ENCODE measurements at regions not wholly inside any gene's neighbourhood (a gene's known extent, or its start where the extent isn't known, plus 50 kb on each side); places are given as distances from the start of the nearest gene placed in this dataset.

GRCh38 chr1:60668585-60668984 lies 413.8 kb upstream of the NFIA start:
- Histone ChIP-seq H4K20me1 (ENCODE audit: insufficient read depth, low read length) (no peaks in the 10 kb centered on the region), H3K4me3 (replicated peaks in 1 of 3; ENCODE audit: low read depth in 2 of 3, low read length in 3 of 3) (no peak overlapping the region), H3K4me2 (replicated peaks; ENCODE audit: extremely low read depth, low read length, poor library complexity, severe bottlenecking) (no peak overlapping the region), H3K4me1 (ENCODE audit: control insufficient read depth in 1 of 2, insufficient read depth in 2 of 2, low read length in 2 of 2) (no peaks in the 10 kb centered on the region), H3K79me2 (ENCODE audit: insufficient read depth, low read length) (no peaks in the 10 kb centered on the region), H3K27ac (ENCODE audit: low read depth in 1 of 2, low read length in 2 of 2) (no peak overlapping the region), H3K36me3 (replicated peaks in 1 of 2; ENCODE audit: control insufficient read depth in 1 of 2, insufficient read depth in 2 of 2, low read length in 2 of 2) (no peaks in the 10 kb centered on the region), H3K9me3 (replicated peaks in 1 of 2; ENCODE audit: control insufficient read depth in 1 of 2, insufficient read depth in 1 of 2, low read length in 2 of 2) (no peaks in the 10 kb centered on the region), H3K27me3 (ENCODE audit: control insufficient read depth in 2 of 2, insufficient read depth in 2 of 2, low read length in 2 of 2) (no peaks in the 10 kb centered on the region), H3K9ac (ENCODE audit: insufficient read depth, low read length, poor library complexity, severe bottlenecking) (no peak overlapping the region), H2AFZ (ENCODE audit: insufficient read depth, low read depth, low read length, poor library complexity, severe bottlenecking) (no peak overlapping the region)
- DNase-seq: no peak
- intact Hi-C loops (cut with micrococcal nuclease): no loop called here
- WGBS (ENCODE audit: insufficient coverage): 88% methylated on average over 3 of the region's 8 CpGs
- Mint-ChIP-seq H3K36me3 (no peaks in the 10 kb centered on the region), H3K9me3 (peaks cover 0 to 11% (median 4%) of the 10 kb centered on the region in 7 donors), H3K4me3 (no peak overlapping the region), H3K27ac (no peak overlapping the region), H3K4me1 (no peaks in the 10 kb centered on the region), H3K27me3 (ENCODE audit: low read depth in 3 of 3) (peaks cover 0 to 3% (median 1%) of the 10 kb centered on the region in 3 donors)
- no peak for TF ChIP-seq CTCF (IDR thresholded peaks at IDR 0.05)

GRCh38 chr1:60665311-60665710 lies 417.1 kb upstream of the NFIA start:
- Histone ChIP-seq H2AFZ (ENCODE audit: insufficient read depth, low read depth, low read length, poor library complexity, severe bottlenecking) (no peak overlapping the region), H3K9me3 (replicated peaks in 1 of 2; ENCODE audit: control insufficient read depth in 1 of 2, insufficient read depth in 1 of 2, low read length in 2 of 2) (no peaks in the 10 kb centered on the region), H3K4me1 (ENCODE audit: control insufficient read depth in 1 of 2, insufficient read depth in 2 of 2, low read length in 2 of 2) (no peaks in the 10 kb centered on the region), H3K4me2 (replicated peaks; ENCODE audit: extremely low read depth, low read length, poor library complexity, severe bottlenecking) (no peak overlapping the region), H3K27me3 (ENCODE audit: control insufficient read depth in 2 of 2, insufficient read depth in 2 of 2, low read length in 2 of 2) (no peaks in the 10 kb centered on the region), H3K79me2 (ENCODE audit: insufficient read depth, low read length) (no peaks in the 10 kb centered on the region), H3K4me3 (replicated peaks in 1 of 3; ENCODE audit: low read depth in 2 of 3, low read length in 3 of 3) (no peak overlapping the region), H3K9ac (ENCODE audit: insufficient read depth, low read length, poor library complexity, severe bottlenecking) (no peak overlapping the region), H4K20me1 (ENCODE audit: insufficient read depth, low read length) (no peaks in the 10 kb centered on the region), H3K36me3 (replicated peaks in 1 of 2; ENCODE audit: control insufficient read depth in 1 of 2, insufficient read depth in 2 of 2, low read length in 2 of 2) (no peaks in the 10 kb centered on the region), H3K27ac (ENCODE audit: low read depth in 1 of 2, low read length in 2 of 2) (no peak overlapping the region)
- Mint-ChIP-seq H3K9me3 (peaks cover 0 to 9% (median 1%) of the 10 kb centered on the region in 7 donors), H3K27me3 (ENCODE audit: low read depth in 3 of 3) (peaks cover 0 to 5% (median 1%) of the 10 kb centered on the region in 3 donors), H3K4me3 (no peak overlapping the region), H3K27ac (no peak overlapping the region), H3K36me3 (no peaks in the 10 kb centered on the region), H3K4me1 (no peaks in the 10 kb centered on the region)
- TF ChIP-seq CTCF (IDR thresholded peaks at IDR 0.05): no peak
- no peak for DNase-seq
- intact Hi-C loops (cut with micrococcal nuclease): no loop called here
- no CpG with 5 or more reads among the region's 1 CpG for WGBS (ENCODE audit: insufficient coverage)
